Kidney (tissue), 13 donors: ENCODE measurements at regions not wholly inside any gene's neighbourhood (a gene's known extent, or its start where the extent isn't known, plus 50 kb on each side); places are given as distances from the start of the nearest gene placed in this dataset.

Experiments
- DNase-seq, 5 donors: peaks; one replicate each; pipeline ENCODE4 v3.0.0-alpha.2; 2013 to 2020
- FAIRE-seq: peaks from 2 replicates; lab custom pipeline; 2012; peaks lifted over from hg19 to GRCh38; lab: Jason Lieb, UNC
- H3K27ac ChIP-seq, 2 donors: one replicate each; pipeline ENCODE4 v1.7.0; 2013; ENCODE audit warnings: low read depth in 2 of 2, low read length in 2 of 2, inconsistent platforms in 1 of 2
- H3K27me3 ChIP-seq: one replicate; pipeline ENCODE4 v1.7.1; 2013; ENCODE audit warnings: low read length, inconsistent platforms; ENCODE audit not compliant: control insufficient read depth, insufficient read depth
- H3K36me3 ChIP-seq, 3 donors: one replicate each; pipeline versions ENCODE4 v1.7.0 to v1.7.1; 2013; ENCODE audit warnings: low read length in 3 of 3, control low read depth in 1 of 3, inconsistent platforms in 1 of 3; ENCODE audit not compliant: insufficient read depth in 3 of 3, control insufficient read depth in 2 of 3
- H3K4me1 ChIP-seq, 3 donors: one replicate each; pipeline versions ENCODE4 v1.7.0 to v1.7.1; 2013; ENCODE audit warnings: low read length in 3 of 3, inconsistent platforms in 1 of 3, low read depth in 1 of 3; ENCODE audit not compliant: control insufficient read depth in 2 of 3, insufficient read depth in 2 of 3
- H3K4me3 ChIP-seq, 3 donors: one replicate each; pipeline versions ENCODE4 v1.7.0 to v1.8.1; 2013; ENCODE audit warnings: low read length in 3 of 3, control low read depth in 1 of 3, inconsistent platforms in 1 of 3
- H3K9ac ChIP-seq, 3 donors: one replicate each; pipeline versions ENCODE4 v1.7.0 to v1.7.1; 2013; ENCODE audit warnings: low read length in 3 of 3, control low read depth in 1 of 3, inconsistent platforms in 1 of 3
- H3K9me3 ChIP-seq, 3 donors: one replicate each; pipeline versions ENCODE4 v1.7.0 to v1.7.1; 2013; ENCODE audit warnings: low read length in 3 of 3, control low read depth in 1 of 3, inconsistent platforms in 1 of 3; ENCODE audit not compliant: control insufficient read depth in 2 of 3, insufficient read depth in 1 of 3
- CTCF ChIP-seq: IDR thresholded peaks from 3 replicates; pipeline ENCODE4 v1.5.1; 2012; ENCODE audit warnings: mild to moderate bottlenecking, moderate library complexity, borderline replicate concordance; ENCODE audit not compliant: insufficient read depth; ENCODE audit errors: extremely low read depth
- intact Hi-C: fragments of 100-400 bp; cut with DNase I; formaldehyde crosslinking; loops from one replicate; pipeline ENCODE4 v1.11.1; 2022
- donor health status: control.
- donor health status: control.
- donor health status: control.
- donor health status: control.
- donor health status: control.
- donor health status: DM: yes; HTN: yes; CAD: no.
- donor health status: Normal renal cell carcinoma (clear cell type).

DNA sequence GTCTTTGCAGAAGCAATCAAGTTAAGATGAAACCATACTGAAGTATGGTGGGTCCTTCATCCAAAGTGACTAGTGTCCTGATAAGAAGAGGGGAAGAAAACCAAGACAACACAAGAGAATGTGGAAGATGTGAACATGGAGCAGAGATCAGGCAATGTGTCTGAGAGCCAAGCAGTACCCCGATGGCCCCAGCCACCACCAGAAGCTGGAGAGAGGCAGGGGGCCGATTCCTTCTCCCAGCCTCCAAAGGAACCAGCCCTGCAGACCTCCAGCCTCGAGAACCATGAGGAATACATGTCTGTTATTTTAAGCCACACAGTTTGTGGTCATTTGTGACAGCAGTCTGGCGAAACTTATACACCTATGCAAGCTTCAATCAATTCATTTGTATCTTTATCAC lies 93.2 kb downstream of the IRS2 start:
- Histone ChIP-seq H3K9me3 (no peaks in the 10 kb centered on the region), H3K27ac (no peak overlapping the region), H3K27me3 (no peaks in the 10 kb centered on the region), H3K4me3 (no peak overlapping the region), H3K4me1 (no peaks in the 10 kb centered on the region), H3K9ac (no peak overlapping the region), H3K36me3 (no peaks in the 10 kb centered on the region)
- TF ChIP-seq CTCF, result no peak
- DNase-seq (no peak), FAIRE-seq (no peak)
- intact Hi-C loops, result no loop called here

DNA sequence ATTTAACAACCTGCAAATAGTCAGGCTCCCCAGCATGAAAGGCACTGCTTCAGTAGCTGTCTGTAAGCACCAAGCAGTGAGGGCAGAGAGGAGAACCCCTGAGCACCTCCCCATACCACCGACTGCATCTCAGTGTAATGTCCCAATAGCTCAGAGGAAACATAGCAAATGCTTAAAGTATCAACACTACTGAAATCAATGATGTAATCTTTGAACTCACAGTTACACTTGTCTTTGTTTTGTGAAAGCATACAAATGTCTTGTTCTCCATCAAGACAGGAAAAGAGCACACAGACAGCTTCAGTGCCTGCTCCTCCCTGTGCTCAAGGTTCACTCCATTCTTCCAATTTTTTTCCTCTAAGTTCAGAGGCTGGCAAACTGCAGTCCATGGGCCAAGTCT lies 94.7 kb downstream of the IRS2 start:
- Histone ChIP-seq H3K27ac (no peak overlapping the region), H3K9ac (no peak overlapping the region), H3K4me1 (no peaks in the 10 kb centered on the region), H3K4me3 (no peak overlapping the region), H3K9me3 (no peaks in the 10 kb centered on the region), H3K36me3 (no peaks in the 10 kb centered on the region), H3K27me3 (no peaks in the 10 kb centered on the region)
- DNase-seq, result no peak
- intact Hi-C loops, result no loop called here
- no peak for FAIRE-seq
- no peak for TF ChIP-seq CTCF

- FAIRE-seq (no peak), DNase-seq (no peak)
- H3K27me3 ChIP-seq, result no peaks in the 10 kb centered on the region
- H3K27ac ChIP-seq, result no peak overlapping the region
- no peak overlapping the region for H3K4me3 ChIP-seq
- H3K9ac ChIP-seq, result no peak overlapping the region
- H3K4me1 ChIP-seq, result peaks cover 0 to 16% (median 6%) of the 10 kb centered on the region in 3 donors
- H3K9me3 ChIP-seq, result no peaks in the 10 kb centered on the region
- intact Hi-C loops, result no loop called here
- no peak for TF ChIP-seq CTCF
- no peaks in the 10 kb centered on the region for H3K36me3 ChIP-seq
These were observed 98.6 kb downstream of the IRS2 start for GRCh38 chr13:109687559-109688448.
